OCI-LY7 (cell line): ENCODE measurements at regions not wholly inside any gene's neighbourhood (a gene's known extent, or its start where the extent isn't known, plus 50 kb on each side); places are given as distances from the start of the nearest gene placed in this dataset.

Experiments
- BruUV-seq: library from RNA; stranded (reverse); fragments of 400-500 nt; replicated peaks from 2 replicates; lab custom pipeline; 2021; lab: Mats Ljungman, UMichigan
- CTCF ChIA-PET: fragments of 300-600 bp; sonication (Branson Sonifier 250); formaldehyde crosslinking; loops from one replicate; lab custom pipeline; 2022; ENCODE audit warnings: antibody characterized with exemption; ENCODE audit not compliant: unreplicated experiment; lab: Charles Lee
- POLR2A ChIA-PET: fragments of 300-600 bp; sonication (Branson Sonifier 250); formaldehyde crosslinking; loops from one replicate; lab custom pipeline; 2022; ENCODE audit warnings: antibody characterized with exemption; lab: Charles Lee
- DNase-seq: peaks from one replicate; pipeline ENCODE4 v3.0.0-alpha.2; 2015; ENCODE audit warnings: low spot score
- H2AFZ ChIP-seq: fragments of 200-600 bp; sonication (generic), shearing (Covaris generic); 2 replicates; pipeline ENCODE4 v1.6.1; 2014; ENCODE audit warnings: mild to moderate bottlenecking, antibody characterized with exemption, low read length, moderate library complexity
- H3K27ac ChIP-seq: fragments of 200-600 bp; sonication (generic); 2 replicates; pipeline ENCODE4 v1.5.1; 2014; ENCODE audit warnings: mixed run types, low read depth, mild to moderate bottlenecking, moderate library complexity, low read length, inconsistent platforms; ENCODE audit not compliant: poor library complexity, severe bottlenecking
- H3K36me3 ChIP-seq: fragments of 200-600 bp; sonication (generic); 2 replicates; pipeline ENCODE4 v1.6.1; 2014; ENCODE audit warnings: mild to moderate bottlenecking, antibody characterized with exemption, low read length, moderate library complexity, mixed read lengths; ENCODE audit not compliant: insufficient read depth
- H3K4me1 ChIP-seq: fragments of 200-600 bp; sonication (generic); 2 replicates; pipeline ENCODE4 v1.5.1; 2014; ENCODE audit warnings: mild to moderate bottlenecking, low read length; ENCODE audit not compliant: insufficient read depth, poor library complexity, severe bottlenecking
- H3K4me2 ChIP-seq: fragments of 200-600 bp; sonication (generic); 2 replicates; pipeline ENCODE4 v1.6.1; 2014; ENCODE audit warnings: mild to moderate bottlenecking, low read length
- H3K4me3 ChIP-seq: fragments of 200-600 bp; sonication (generic); 2 replicates; pipeline ENCODE4 v1.5.1; 2014; ENCODE audit warnings: mild to moderate bottlenecking, low read depth, low read length; ENCODE audit not compliant: poor library complexity, severe bottlenecking
- H3K79me2 ChIP-seq: fragments of 200-600 bp; sonication (generic); 2 replicates; pipeline ENCODE4 v1.6.1; 2016; ENCODE audit warnings: low read depth, mild to moderate bottlenecking, low read length, moderate library complexity, mixed read lengths; ENCODE audit not compliant: insufficient read depth
- H3K9me2 ChIP-seq: fragments of 200-600 bp; sonication (generic); 2 replicates; pipeline ENCODE4 v1.6.1; 2016; ENCODE audit warnings: mild to moderate bottlenecking, low read length, mixed read lengths; ENCODE audit not compliant: insufficient read depth
- H3K9me3 ChIP-seq: fragments of 200-600 bp; sonication (generic); 2 replicates; pipeline ENCODE4 v1.6.1; 2014; ENCODE audit warnings: mild to moderate bottlenecking, mixed run types, low read length, mixed read lengths
- H4K20me1 ChIP-seq: fragments of 200-600 bp; sonication (generic); 2 replicates; pipeline ENCODE4 v1.6.1; 2014; ENCODE audit warnings: mild to moderate bottlenecking, antibody characterized with exemption, low read length, moderate library complexity, mixed read lengths; ENCODE audit not compliant: insufficient read depth
- EZH2phosphoT487 ChIP-seq: fragments of 200-600 bp; sonication (generic); IDR thresholded peaks from 2 replicates; pipeline ENCODE4 v1.6.1; 2018; ENCODE audit warnings: low read depth, borderline replicate concordance, mild to moderate bottlenecking, mixed run types, antibody characterized with exemption, low read length, moderate library complexity, mixed read lengths
- intact Hi-C: fragments of 100-400 bp; cut with micrococcal nuclease; formaldehyde crosslinking; loops from one replicate; pipeline ENCODE4 v1.10.0; 2022; ENCODE audit not compliant: unreplicated experiment
- TF ChIP-seq, protein P1 (sequence below): fragments of 200-600 bp; sonication (generic); conservative IDR thresholded peaks from 2 replicates; pipeline ENCODE4 v1.5.1; 2014; ENCODE audit warnings: mild to moderate bottlenecking, antibody characterized with exemption, low read length, moderate library complexity, mixed read lengths

DNA sequence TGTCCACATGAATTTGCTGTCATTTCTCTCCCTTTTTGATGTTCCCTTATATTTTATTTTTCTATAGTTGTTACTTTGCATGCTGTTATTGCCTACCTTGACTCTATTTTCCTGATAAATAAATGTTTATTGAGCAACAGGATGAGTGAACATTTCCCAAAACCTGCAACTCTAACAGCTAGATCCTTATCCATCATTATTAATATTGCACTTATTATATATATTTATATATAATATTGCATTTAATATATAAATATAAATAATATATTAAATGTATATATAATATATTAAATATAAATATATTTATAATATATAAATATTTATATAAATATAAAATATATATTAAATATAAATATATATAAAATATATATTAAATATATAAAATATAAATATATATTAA, 436.1 kb upstream of the MMADHC start:
- no peaks in the 10 kb centered on the region for H3K4me1 ChIP-seq
- H3K4me2 ChIP-seq, result no peak overlapping the region
- H3K9me3 ChIP-seq, result no peaks in the 10 kb centered on the region
- H3K27ac ChIP-seq, result no peak overlapping the region
- H3K4me3 ChIP-seq, result no peak overlapping the region
- no TSS peak for BruUV-seq
- POLR2A ChIA-PET, result no interaction called here
- H4K20me1 ChIP-seq, result no peaks in the 10 kb centered on the region
- CTCF ChIA-PET, result no interaction called here
- H3K79me2 ChIP-seq, result no peaks in the 10 kb centered on the region
- no peaks in the 10 kb centered on the region for H3K36me3 ChIP-seq
- intact Hi-C loops, result no loop called here
- no peaks in the 10 kb centered on the region for H3K9me2 ChIP-seq
- DNase-seq, result no peak
- no peak for TF ChIP-seq EZH2phosphoT487
- no peak overlapping the region for H2AFZ ChIP-seq

DNA sequence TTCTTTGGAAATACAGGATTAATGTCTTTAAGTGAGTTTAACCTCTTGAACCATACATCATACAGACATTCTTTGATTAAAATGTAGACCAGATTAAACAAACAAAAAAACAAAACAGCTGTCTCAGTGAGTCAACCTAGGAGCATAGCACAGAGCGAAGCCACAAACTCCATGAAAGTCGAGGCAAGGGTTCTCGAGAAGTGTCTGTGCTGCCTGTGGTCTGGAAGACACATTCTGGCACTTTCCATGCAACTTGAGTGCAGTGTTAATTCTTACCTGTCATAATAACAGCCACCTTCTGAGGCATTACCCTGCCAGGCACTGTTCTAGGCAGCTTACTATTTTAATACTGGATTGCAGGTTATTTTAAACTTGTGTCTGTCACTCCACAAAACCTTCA, 435.5 kb upstream of the MMADHC start:
- ChIA-PET POLR2A (interaction anchor here (1.0 kb wide), 1 partner anchor 9 kb away, joined by 3 read pairs; no protein-coding TSS in a partner anchor), CTCF (no interaction called here)
- no peak overlapping the region for H3K4me3 ChIP-seq
- H3K4me1 ChIP-seq, result no peaks in the 10 kb centered on the region
- no peaks in the 10 kb centered on the region for H3K36me3 ChIP-seq
- TF ChIP-seq, protein P1, sequence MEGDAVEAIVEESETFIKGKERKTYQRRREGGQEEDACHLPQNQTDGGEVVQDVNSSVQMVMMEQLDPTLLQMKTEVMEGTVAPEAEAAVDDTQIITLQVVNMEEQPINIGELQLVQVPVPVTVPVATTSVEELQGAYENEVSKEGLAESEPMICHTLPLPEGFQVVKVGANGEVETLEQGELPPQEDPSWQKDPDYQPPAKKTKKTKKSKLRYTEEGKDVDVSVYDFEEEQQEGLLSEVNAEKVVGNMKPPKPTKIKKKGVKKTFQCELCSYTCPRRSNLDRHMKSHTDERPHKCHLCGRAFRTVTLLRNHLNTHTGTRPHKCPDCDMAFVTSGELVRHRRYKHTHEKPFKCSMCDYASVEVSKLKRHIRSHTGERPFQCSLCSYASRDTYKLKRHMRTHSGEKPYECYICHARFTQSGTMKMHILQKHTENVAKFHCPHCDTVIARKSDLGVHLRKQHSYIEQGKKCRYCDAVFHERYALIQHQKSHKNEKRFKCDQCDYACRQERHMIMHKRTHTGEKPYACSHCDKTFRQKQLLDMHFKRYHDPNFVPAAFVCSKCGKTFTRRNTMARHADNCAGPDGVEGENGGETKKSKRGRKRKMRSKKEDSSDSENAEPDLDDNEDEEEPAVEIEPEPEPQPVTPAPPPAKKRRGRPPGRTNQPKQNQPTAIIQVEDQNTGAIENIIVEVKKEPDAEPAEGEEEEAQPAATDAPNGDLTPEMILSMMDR, result no peak
- no peak for TF ChIP-seq EZH2phosphoT487
- intact Hi-C loops, result no loop called here
- no peak overlapping the region for H2AFZ ChIP-seq
- H4K20me1 ChIP-seq, result no peaks in the 10 kb centered on the region
- H3K9me3 ChIP-seq, result no peaks in the 10 kb centered on the region
- H3K4me2 ChIP-seq, result no peak overlapping the region
- no peaks in the 10 kb centered on the region for H3K9me2 ChIP-seq
- H3K79me2 ChIP-seq, result no peaks in the 10 kb centered on the region
- BruUV-seq, result no TSS peak
- no peak for DNase-seq
- no peak overlapping the region for H3K27ac ChIP-seq

DNA sequence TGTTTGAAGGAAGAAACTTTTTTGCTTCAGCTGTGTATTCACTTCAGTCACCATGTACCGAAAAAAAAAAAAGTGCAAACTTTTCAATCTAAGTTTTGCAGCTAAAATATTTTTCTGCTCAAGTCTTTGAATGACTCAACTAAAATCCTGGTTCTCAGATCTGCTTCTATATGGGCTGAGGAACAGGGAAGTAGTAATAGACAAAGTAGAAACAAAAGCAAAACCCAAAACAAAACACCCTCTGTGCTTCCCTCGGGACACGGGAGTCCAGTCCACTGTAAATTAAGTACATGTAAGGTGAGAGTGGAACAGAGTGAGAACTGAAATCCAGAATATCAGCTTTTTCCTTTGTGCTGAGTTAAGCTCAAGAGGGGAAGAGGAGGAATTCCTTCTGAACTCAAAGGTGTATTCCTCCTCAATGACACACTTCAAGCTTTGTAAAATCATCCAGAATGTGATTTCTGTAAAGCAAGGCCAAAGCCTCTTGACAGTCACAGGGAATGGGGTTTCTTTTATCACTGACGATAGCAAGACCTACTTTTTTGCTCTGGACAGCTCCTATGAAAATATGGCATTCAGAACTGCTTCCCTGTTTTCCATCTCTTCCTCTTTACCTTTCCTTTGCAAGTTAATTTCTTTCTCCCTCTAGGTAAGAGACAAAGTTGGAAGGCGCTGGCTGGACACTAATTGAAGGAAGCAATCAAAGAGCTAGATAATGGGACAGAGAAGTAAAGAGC, 433.5 kb upstream of the MMADHC start:
- no peak overlapping the region for H2AFZ ChIP-seq
- CTCF ChIA-PET, result no interaction called here

More for the DNA sequence above, 433.5 kb upstream of the MMADHC start:
- Histone ChIP-seq H3K27ac (no peak overlapping the region), H4K20me1 (no peaks in the 10 kb centered on the region), H3K4me1 (no peaks in the 10 kb centered on the region), H3K9me2 (no peaks in the 10 kb centered on the region), H3K4me2 (no peak overlapping the region), H3K4me3 (no peak overlapping the region), H3K9me3 (no peaks in the 10 kb centered on the region), H3K79me2 (no peaks in the 10 kb centered on the region), H3K36me3 (no peaks in the 10 kb centered on the region)
- BruUV-seq, result no TSS peak
- POLR2A ChIA-PET, result interaction anchor here (0.7 kb wide), 1 partner anchor 11 kb away, joined by 6 read pairs; no protein-coding TSS in a partner anchor
- no peak for DNase-seq
- intact Hi-C loops, result no loop called here
- no peak for TF ChIP-seq EZH2phosphoT487
- TF ChIP-seq, protein P1, result no peak
